DOHH2 (cell line): ENCODE measurements at regions not wholly inside any gene's neighbourhood (a gene's known extent, or its start where the extent isn't known, plus 50 kb on each side); places are given as distances from the start of the nearest gene placed in this dataset.
"Not testable (repeated sequence)": the region's sequence is repeated elsewhere in the genome, so short reads cannot be mapped to it uniquely, and the experiment has no call there.

Experiments
- H3F3A ChIP-seq: fragments of 200-600 bp; sonication (generic), shearing (Covaris generic); 2 replicates; pipeline ENCODE4 v1.6.0; 2016; ENCODE audit warnings: antibody characterized with exemption, mild to moderate bottlenecking; ENCODE audit not compliant: control insufficient read depth, insufficient read depth
- H3K27ac ChIP-seq: fragments of 200-600 bp; sonication (generic); 2 replicates; pipeline ENCODE4 v1.5.1; 2014; ENCODE audit warnings: low read depth, mild to moderate bottlenecking, low read length, moderate library complexity
- H3K27me3 ChIP-seq: fragments of 200-600 bp; sonication (generic); 2 replicates; pipeline ENCODE4 v1.6.1; 2014; ENCODE audit warnings: mild to moderate bottlenecking, low read length, mixed read lengths; ENCODE audit not compliant: control insufficient read depth
- H3K36me3 ChIP-seq: fragments of 200-600 bp; sonication (generic); 2 replicates; pipeline ENCODE4 v1.6.1; 2014; ENCODE audit warnings: mild to moderate bottlenecking, low read length, moderate library complexity, mixed read lengths; ENCODE audit not compliant: control insufficient read depth
- H3K4me1 ChIP-seq: fragments of 200-600 bp; sonication (generic); 2 replicates; pipeline ENCODE4 v1.6.1; 2014; ENCODE audit warnings: mild to moderate bottlenecking, low read length, mixed read lengths; ENCODE audit not compliant: control insufficient read depth
- H3K4me2 ChIP-seq: fragments of 200-600 bp; sonication (generic); 2 replicates; pipeline ENCODE4 v1.6.0; 2014; ENCODE audit warnings: mild to moderate bottlenecking, low read length, moderate library complexity
- H3K4me3 ChIP-seq: fragments of 200-600 bp; sonication (generic); 2 replicates; pipeline ENCODE4 v1.5.1; 2014; ENCODE audit warnings: mild to moderate bottlenecking, low read length, mixed read lengths
- H3K79me2 ChIP-seq: fragments of 200-600 bp; sonication (generic); 2 replicates; pipeline ENCODE4 v1.6.1; 2014; ENCODE audit warnings: mild to moderate bottlenecking, low read length, mixed read lengths; ENCODE audit not compliant: control insufficient read depth
- H3K9me2 ChIP-seq: fragments of 200-600 bp; sonication (generic); replicated peaks from 2 replicates; pipeline ENCODE4 v1.6.1; 2014; ENCODE audit warnings: mild to moderate bottlenecking, low read length, mixed read lengths; ENCODE audit not compliant: control insufficient read depth
- H3K9me3 ChIP-seq: fragments of 200-600 bp; sonication (generic); 2 replicates; pipeline ENCODE4 v1.6.1; 2014; ENCODE audit warnings: antibody characterized with exemption, low read length, mixed read lengths; ENCODE audit not compliant: control insufficient read depth, insufficient read depth
- H4K20me1 ChIP-seq: fragments of 200-600 bp; sonication (generic); 2 replicates; pipeline ENCODE4 v1.6.0; 2014; ENCODE audit warnings: low read depth, mild to moderate bottlenecking, antibody characterized with exemption, low read length, moderate library complexity; ENCODE audit not compliant: control insufficient read depth, insufficient read depth
- CTCF ChIP-seq: fragments of 200-600 bp; sonication (generic); IDR thresholded peaks from one replicate; pipeline ENCODE4 v1.5.1; 2014; ENCODE audit warnings: antibody characterized with exemption, mild to moderate bottlenecking, low read depth, low read length; ENCODE audit not compliant: poor library complexity, severe bottlenecking
- EZH2phosphoT487 ChIP-seq: fragments of 200-600 bp; sonication (generic); IDR thresholded peaks from 2 replicates; pipeline ENCODE4 v1.6.1; 2017; ENCODE audit warnings: borderline replicate concordance, mild to moderate bottlenecking, antibody characterized with exemption, low read length, moderate library complexity, mixed read lengths

GRCh38 chr13:43964698-43965458, 85.2 kb downstream of the LACC1 start:
- no peaks in the 10 kb centered on the region for H3K9me3 ChIP-seq
- no peaks in the 10 kb centered on the region for H3K27me3 ChIP-seq
- no peaks in the 10 kb centered on the region for H3K36me3 ChIP-seq
- no peaks in the 10 kb centered on the region for H3K4me1 ChIP-seq
- TF ChIP-seq CTCF, result no peak
- no peak for TF ChIP-seq EZH2phosphoT487
- H3K4me3 ChIP-seq, result no peak overlapping the region
- no peak overlapping the region for H3K27ac ChIP-seq
- no peaks in the 10 kb centered on the region for H4K20me1 ChIP-seq
- no peaks in the 10 kb centered on the region for H3K79me2 ChIP-seq
- H3F3A ChIP-seq, result no peaks in the 10 kb centered on the region
- no peak overlapping the region for H3K4me2 ChIP-seq
- H3K9me2 ChIP-seq, result no peaks in the 10 kb centered on the region

DNA sequence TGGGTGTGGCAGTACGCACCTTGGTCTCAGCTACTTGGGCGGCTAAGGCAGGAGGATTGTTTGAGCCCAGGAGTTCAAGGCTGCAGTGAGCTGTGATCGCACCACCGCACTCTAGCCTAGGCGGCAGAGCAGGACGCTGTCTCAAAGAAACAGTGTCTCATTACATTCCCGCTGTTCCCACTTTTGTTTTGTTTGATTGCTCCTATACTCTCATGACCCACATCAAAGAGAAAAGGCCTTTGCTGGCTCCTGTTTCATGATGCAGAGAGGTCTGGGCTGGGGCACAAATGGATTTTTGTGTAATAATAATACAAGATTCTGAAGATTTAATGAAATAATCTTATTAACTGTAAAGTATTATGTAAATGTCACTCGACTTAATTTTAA, 85.7 kb downstream of the LACC1 start:
- Histone ChIP-seq H3K9me2 (no peaks in the 10 kb centered on the region), H3F3A (no peaks in the 10 kb centered on the region), H3K36me3 (no peaks in the 10 kb centered on the region), H3K4me3 (no peak overlapping the region), H3K9me3 (no peaks in the 10 kb centered on the region), H3K4me1 (no peaks in the 10 kb centered on the region), H3K79me2 (no peaks in the 10 kb centered on the region), H3K4me2 (no peak overlapping the region), H3K27me3 (no peaks in the 10 kb centered on the region), H3K27ac (no peak overlapping the region), H4K20me1 (no peaks in the 10 kb centered on the region)
- no peak for TF ChIP-seq EZH2phosphoT487
- TF ChIP-seq CTCF, result no peak

GRCh38 chr13:43968251-43968942, 88.7 kb downstream of the LACC1 start:
- not testable (repeated sequence) for H4K20me1 ChIP-seq, H3K4me2 ChIP-seq, H3K36me3 ChIP-seq, H3K27me3 ChIP-seq, H3K4me3 ChIP-seq, H3K79me2 ChIP-seq, H3K4me1 ChIP-seq, H3K9me2 ChIP-seq, H3F3A ChIP-seq, H3K9me3 ChIP-seq, H3K27ac ChIP-seq

GRCh38 chr13:43968943-43969690, 89.4 kb downstream of the LACC1 start:
- not testable (repeated sequence) for H3K27ac ChIP-seq, H3K9me3 ChIP-seq, H3K9me2 ChIP-seq, H3K36me3 ChIP-seq, H3K4me3 ChIP-seq, H3F3A ChIP-seq, H3K4me1 ChIP-seq, H3K4me2 ChIP-seq, H3K79me2 ChIP-seq, H4K20me1 ChIP-seq, H3K27me3 ChIP-seq

- H3F3A ChIP-seq, H3K9me3 ChIP-seq, H3K9me2 ChIP-seq, H3K4me1 ChIP-seq, H4K20me1 ChIP-seq, H3K36me3 ChIP-seq, H3K4me2 ChIP-seq, H3K27me3 ChIP-seq, H3K4me3 ChIP-seq, H3K79me2 ChIP-seq, H3K27ac ChIP-seq: not testable (repeated sequence)
These were observed 90.2 kb downstream of the LACC1 start for GRCh38 chr13:43969919-43970318.

DNA sequence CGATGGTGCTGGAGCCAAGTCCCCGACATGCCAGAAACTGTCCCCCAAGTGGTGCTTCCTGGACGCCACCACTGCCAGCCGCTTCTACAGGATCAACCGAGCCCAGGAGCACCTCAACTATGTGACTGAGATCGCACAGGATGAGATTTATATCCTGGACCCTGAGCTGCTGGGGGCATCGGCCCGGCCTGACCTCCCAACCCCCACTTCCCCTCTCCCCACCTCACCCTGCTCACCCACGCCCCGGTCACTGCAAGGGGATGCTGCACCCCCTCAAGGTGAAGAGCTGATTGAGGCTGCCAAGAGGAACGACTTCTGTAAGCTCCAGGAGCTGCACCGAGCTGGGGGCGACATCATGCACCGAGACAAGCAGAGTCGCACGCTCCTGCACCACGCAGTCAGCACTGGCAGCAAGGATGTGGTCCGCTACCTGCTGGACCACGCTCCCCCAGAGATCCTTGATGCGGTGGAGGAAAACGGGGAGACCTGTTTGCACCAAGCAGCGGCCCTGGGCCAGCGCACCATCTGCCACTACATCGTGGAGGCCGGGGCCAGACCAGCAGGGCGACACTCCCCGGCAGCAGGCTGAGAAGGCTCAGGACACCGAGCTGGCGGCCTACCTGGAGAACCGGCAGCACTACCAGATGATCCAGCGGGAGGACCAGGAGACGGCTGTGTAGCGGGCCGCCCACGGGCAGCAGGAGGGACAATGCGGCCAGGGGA, 91.0 kb downstream of the LACC1 start:
- not testable (repeated sequence) for H3K4me1 ChIP-seq, H3K4me3 ChIP-seq, H4K20me1 ChIP-seq, H3K27ac ChIP-seq, H3K27me3 ChIP-seq, H3K36me3 ChIP-seq, H3K4me2 ChIP-seq, H3K79me2 ChIP-seq, H3K9me2 ChIP-seq, H3K9me3 ChIP-seq, H3F3A ChIP-seq
